Dermis microvascular lymphatic vessel endothelial cell (primary cell): ENCODE measurements at regions not wholly inside any gene's neighbourhood (a gene's known extent, or its start where the extent isn't known, plus 50 kb on each side); places are given as distances from the start of the nearest gene placed in this dataset.
A peak's percentile ranks its signal among the peaks of the same experiment; 100 is the strongest.
"Not testable (repeated sequence)": the region's sequence is repeated elsewhere in the genome, so short reads cannot be mapped to it uniquely, and the experiment has no call there.

Experiments
- DNase-seq, 2 donors: peaks; one replicate each; pipeline versions ENCODE4 v3.0.0 to v3.0.0-alpha.2; 2010; ENCODE audit warnings: low read depth in 2 of 2

DNA sequence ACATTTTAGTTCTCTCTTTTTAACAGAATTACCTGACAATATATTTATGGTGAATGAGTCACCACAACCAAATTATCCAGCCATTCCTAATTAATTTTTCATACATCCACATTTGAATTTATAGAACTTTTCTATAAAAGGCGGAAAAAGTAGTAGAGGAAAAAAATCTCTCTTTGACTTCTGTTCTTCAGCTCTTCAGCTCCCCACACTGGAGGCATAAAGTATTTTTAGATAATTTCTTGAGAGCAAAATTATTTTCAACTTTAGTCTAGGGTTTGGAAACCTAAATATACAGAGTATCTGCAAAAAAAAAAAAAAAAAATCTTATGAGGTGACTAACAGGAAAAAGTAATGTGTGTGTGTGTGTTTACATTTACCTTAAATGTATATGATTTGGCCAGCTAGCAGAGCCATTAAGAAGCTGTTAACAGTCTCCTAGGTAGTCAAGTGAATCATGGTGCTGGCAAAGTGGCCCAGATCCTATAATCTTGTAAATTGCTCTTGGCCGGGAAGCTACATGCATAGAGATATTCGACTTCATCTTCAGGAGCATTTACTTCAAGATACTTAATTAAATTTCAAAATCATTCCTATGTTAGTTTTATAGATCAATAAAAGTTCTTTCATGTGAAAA, 383.1 kb upstream of the STEAP1 start:
- no peak for DNase-seq

DNA sequence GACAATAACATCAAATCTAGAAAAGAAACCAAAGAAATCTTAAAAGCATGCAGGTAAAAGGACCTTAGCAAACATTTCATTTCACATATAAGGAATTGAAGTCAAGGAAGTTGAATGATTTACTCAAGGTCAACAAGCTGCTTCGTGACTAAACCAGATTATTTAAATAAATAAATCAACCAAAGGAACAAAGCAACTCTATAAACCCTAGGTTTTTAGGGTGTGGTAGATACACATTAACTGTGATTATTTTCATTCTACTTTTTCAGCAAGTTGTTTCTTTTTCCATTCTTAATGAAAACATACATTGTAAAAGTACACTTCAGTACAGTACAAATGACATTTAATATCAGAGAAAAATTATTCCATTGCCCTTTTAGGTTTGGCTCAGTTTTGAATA, 382.0 kb upstream of the STEAP1 start:
- DNase-seq = no peak

DNA sequence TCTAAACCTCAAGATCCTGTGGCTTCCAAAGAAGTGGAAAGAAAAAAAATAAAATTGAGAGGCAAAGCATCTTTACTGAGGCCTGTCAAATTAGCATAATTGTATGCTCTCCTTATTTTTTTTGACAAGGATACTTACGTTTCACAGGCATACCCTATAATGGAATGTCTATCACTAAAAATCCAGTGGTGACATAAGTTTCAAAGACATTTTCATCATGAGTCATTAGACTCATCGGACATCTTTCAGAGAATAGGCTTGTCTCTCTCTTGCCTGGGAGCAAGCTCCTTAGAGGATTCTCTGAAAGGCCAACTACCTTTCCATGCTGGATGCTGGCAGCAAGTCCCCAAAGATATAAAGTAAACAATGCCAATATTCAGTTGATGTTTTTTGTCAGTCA, 380.7 kb upstream of the STEAP1 start:
- DNase-seq = no peak

DNA sequence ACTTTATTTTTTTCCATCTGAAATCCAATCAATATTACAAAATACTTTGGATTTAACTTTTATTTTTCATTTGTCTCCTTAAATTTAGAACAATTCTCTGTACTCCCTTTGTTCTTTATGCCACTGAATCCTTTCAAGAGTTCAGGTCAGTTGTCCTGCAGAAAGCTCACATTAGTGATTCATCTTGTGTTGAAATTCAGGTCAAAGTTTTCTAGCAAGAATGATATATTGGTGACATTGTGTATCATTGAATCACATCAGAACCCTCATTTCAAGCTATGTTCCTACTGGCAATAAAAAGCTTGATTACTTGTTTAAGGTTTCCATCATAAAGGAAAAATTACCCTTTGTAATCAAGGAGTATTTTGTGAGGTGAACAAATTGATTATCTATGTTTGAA, 378.8 kb upstream of the STEAP1 start:
- DNase-seq = no peak

DNA sequence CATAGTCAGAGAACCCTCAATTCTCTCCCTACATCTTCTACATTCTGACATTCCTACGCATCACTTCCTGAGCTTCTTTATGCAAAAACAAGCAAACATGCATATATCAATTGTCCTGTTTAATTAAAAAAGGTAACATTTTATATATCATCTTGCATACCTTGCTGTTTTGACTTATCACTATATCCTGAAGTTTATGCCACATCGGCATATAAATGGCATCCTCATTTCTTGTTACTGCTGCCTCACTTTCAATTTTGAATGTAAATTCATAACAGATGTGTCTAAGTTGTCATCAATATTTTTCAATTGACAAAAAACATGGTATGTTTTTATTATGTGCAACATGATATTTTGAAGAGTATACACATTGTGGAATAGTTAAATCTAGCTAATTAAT, 377.3 kb upstream of the STEAP1 start:
- DNase-seq = no peak

DNA sequence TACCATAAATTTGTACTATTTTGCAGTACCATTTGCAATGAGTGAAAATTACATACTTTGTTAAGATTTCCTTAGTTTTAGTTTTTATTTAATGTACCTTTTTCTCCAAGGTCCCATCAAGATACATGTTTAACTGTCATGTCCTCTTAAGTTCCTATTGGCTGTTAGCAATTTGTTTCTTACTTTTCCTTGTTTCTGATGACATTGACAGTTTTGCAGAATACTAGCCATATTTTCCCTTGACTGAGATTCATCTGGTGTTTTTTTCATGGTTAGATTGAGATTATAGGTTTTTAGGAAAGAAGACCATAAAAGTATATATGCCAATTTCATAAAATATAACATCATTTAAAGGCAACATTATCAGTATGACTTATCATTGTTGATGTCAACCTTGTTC, 376.8 kb upstream of the STEAP1 start:
- no peak for DNase-seq

DNA sequence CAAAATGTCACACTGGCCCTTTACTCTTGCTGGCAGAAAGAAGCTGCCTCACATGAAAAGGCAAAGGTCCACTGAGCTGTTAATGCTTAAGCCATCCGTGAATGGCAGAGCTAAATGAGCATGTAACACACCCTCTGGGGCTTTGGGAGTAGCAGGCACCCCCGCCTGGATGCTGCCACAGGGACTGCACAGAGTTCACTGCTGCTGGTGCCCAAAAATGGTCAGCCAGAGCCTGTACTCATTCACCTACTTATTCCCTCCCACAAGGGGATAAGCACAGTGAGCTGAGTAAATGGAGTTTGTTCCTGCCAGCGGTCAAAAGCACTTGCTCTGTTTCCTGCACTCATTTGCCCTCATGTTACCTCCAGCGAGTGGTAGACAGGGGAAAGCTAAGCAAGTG, 374.0 kb upstream of the STEAP1 start:
- no peak for DNase-seq

DNA sequence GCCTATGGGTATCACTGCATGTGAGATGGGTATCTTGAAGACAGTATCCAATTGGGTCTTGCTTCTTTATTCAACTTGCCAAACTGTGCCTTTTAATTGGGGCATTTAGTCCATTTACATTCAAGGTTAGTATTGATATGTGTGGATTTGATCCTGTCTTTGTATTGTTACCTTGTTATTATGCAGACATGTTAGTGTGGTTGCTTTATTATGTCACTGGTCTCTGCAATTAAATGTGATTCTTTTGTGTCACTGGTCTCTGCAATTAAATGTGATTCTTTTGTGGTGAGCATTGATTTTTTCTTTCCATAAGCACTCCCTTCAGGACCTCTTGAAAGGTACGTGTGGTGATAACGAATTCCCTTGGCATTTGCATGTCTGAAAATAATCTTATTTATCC, 357.8 kb upstream of the STEAP1 start:
- DNase-seq = no peak

DNA sequence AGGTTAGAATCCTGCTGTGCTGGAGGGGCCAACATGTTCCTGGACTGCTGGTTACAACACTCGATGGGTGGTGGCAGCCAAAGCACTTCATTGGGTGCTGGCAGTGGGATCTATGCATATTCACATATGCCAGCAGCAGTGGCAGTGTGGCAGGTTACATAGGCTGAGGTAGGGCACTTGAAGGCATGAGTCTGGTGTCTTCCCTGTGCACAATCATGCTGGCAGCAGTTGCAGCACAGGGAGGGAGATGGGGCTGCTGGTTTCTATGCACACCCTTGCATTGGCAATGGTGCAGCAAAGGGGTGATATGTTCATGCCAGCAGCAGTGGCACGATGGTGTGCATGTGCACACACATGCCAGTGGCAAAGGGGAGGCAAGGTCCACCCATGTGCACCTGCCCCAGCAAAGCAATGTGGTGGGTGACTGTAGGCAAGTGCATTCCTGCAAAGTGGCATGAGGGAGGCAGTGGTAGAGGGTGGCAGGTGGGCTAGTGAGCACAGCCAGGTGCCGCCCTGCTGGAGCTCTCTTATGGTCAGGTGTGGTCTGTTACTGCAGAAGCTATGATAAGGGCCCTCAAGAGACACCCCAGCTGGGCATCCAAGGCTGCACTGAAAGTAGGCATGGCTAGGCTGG, 356.2 kb upstream of the STEAP1 start:
- no peak for DNase-seq

DNA sequence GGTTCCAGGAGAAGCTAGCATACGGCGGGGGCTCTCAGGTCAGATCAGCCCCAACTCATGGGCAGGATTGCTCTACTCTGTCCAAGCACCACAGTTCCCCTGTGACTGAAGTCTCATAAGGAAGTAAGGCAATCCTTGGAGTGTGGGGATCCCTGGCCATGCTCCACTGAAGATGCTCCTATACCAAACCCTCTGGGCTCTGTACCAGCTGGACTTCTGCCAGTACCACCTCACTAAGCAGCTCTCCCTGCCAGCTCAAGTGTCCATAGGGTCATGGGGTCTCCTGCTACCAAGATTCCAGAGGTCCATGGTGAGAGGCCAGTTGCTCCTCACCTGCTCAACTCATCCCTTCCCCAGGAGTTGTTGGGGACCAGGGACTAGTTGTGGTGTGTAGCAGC, 355.7 kb upstream of the STEAP1 start:
- peak in 1 of 2 donors; percentile 0 for DNase-seq

DNA sequence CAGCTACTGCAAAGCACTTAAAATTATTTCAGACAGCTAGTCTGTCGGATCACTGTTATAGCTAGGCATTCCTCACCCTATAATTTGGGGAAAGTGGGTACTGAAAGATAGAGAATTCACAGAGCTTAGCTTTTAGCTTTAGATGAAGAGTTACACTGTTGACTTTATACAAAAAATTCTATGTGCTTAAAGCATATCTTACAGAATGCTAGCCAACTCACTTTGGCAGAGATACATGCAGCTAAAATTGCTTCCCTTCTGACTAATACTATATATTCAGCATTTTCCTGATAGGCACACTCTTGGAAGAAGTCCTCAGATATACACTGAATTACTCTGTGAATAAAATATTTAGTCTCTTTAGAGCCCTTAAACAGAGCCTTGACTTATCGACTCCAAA, 353.5 kb upstream of the STEAP1 start:
- no peak for DNase-seq

DNA sequence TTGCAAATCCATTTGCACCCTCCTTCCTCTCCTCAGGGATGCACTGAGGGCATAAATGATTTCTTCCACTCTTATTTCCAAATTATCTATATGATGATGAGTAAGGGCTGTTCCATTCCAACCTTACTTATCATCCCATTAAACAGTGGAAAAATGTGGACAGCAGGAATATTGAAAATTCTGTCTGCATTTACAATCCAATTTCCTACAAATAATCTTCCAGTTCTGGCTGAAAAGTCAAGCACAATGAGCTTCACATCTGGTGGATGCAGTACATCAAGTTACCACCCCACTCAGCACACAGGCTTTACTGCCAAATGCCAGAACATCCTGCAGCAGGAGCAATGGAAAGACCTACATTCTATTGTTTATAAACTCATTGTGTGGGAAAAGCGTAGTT, 345.0 kb upstream of the STEAP1 start:
- DNase-seq = no peak

DNA sequence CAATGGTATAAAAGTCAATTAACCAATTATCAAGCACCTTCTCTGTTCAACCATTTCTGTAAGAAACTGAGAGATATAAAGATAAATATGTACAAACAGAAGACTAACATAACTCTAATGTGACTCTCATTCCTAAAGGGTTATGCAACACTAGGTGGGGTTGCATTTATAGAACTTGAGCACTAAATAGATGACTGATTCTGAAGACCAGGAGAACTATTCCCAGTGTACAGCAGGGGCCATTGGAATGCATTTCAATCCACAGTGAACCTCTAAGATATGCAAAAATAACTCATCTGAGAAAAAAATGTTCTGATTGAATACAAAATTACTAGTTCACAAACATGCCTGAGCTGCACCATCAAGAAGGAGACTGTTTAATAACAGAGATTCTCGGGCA, 341.2 kb upstream of the STEAP1 start:
- DNase-seq = no peak

DNA sequence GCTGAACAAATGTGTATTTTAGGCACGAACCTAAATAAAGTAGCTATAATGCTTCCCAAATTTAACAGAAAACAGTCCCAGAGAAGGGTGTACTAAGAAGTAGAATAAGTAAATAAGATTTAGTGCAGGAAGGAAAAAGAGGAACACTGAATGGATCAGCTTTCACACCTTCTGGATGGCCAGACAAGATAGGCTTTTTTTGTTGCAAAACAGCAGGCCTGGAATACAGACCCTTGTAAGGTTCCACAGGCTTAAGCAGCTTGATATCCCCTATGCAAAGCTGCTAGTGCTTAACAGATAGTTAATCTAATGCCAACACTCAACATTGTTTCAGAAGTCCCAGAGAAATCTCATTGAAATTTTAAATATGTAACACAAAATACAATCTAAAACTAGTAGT, 328.1 kb upstream of the STEAP1 start:
- no peak for DNase-seq

DNA sequence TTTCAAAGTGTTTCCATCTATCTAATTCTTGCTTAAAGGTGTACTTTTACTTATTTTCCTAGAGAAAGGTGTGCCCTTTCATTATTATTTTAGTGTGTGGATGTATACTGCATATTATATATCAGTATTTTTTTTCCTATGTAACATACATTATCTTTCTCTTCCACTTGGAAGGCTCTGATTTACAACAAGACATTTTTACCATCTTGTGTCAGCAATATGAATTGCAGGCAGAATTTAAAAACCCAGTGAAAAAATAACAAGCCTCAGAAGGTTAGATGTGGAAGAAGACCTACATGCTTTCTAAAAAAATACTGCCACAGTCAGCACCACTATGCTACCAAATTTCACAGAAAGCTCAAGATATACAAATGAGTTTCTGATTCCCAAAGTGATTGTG, 327.7 kb upstream of the STEAP1 start:
- no peak for DNase-seq

DNA sequence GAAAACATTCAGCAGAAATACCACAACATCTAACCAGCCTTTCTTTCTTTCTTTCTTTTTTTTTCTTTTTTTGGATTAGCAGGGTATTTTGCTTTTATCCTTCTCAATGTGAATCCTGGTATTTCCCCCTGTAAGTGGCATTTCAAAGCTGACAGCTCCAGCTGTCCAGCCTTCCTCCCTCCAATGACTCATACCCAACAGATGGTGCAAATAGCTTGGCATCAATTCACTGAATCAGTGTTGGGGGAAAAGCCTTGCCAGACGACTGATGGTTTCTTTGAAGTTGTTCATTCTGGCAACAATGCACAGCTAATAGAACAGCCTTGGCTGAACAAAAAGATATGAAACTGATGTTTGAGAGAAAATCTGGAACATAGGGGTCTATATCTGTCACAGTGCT, 316.8 kb upstream of the STEAP1 start:
- DNase-seq = no peak

DNA sequence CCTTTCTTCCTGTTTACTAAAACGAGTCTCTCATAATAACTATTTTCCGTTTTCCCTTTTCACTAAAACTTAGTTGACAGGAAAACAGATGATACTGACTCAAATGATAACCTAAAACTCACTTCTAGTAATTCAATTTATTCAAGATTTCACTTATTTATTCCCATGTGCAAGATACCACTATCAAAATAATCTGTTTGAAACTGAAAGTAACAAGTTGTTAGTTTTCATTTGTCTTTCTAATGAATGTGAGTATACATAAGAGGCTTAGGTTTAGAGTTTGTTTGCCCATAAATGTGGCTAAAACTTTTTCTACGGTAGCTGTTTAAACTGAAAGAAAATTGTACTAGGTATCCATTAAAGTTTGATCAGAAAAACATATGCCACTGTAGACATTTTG, 314.9 kb upstream of the STEAP1 start:
- no peak for DNase-seq

DNA sequence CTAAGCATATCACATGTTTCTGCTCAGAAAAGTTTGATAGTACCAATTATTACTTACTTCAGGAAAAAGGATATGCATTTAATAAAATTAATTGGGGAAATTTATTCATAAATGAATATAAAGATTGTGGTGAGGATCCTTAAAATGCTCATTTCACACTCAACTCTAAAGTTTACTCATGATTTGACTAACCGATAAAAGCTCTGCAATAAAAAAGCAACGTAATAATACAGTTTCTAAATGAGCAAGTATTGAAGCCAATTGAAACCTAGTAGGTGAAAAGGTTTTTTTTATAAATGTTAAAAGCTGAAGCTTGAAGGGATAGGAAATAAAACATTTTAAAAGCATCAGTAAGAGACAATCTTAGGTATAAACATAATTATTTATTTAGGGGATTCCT, 308.3 kb upstream of the STEAP1 start:
- DNase-seq = no peak

DNA sequence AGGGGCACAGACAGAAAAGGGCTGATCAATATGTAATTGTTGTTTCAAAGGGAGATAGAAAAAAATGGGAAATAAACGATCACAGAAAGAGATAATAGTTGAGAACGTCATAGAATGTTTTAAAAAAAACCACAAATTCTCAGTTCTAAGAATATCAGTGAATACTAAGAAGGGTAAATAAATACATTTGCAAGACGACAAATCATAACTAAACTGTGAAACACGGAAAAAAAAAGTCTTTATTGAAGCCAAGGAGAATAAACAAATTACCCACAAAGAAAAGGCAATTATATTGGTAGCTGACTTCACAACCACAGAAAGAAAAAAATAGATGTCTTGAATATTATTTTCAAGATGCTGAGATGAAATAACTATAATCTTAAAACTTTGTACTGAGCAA, 305.2 kb upstream of the STEAP1 start:
- no peak for DNase-seq

DNA sequence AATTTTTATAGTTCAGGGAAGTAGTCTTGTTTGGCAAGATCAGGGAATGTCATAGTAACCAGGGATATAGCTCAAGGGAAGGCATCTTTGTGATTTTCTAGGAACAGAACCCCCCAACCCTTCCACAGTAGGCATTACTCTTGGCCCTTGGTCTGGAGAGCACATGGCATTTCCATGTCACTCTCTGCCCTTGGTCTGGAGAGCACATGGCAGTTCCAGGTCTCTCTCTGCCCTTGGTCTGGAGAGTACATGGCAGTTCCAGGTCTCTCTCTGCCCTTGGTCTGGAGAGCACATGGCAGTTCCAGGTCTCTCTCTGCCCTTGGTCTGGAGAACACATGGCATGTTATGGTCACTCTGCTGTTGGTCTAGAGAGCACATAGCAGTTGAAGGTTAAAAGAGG, 297.2 kb upstream of the STEAP1 start:
- not testable (repeated sequence) for DNase-seq

DNA sequence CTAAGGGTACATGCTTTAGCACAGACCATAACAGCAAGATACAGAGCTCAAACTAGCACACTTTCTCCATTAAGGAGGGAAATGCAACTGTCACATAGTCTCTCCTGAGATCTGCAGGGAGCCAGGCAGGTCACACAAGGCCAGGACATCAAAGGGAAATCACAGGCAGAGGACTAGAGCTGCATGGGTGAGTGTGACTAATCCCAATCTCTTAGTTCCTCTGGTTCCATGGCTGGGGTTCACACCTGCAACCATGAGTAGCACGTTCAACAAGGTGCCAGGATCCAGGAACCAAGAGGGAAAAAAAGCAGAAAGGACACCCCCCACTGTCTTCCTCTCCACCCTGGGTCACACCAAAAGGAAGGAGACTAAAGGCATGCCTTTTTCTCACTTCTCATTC, 296.5 kb upstream of the STEAP1 start:
- DNase-seq = no peak

DNA sequence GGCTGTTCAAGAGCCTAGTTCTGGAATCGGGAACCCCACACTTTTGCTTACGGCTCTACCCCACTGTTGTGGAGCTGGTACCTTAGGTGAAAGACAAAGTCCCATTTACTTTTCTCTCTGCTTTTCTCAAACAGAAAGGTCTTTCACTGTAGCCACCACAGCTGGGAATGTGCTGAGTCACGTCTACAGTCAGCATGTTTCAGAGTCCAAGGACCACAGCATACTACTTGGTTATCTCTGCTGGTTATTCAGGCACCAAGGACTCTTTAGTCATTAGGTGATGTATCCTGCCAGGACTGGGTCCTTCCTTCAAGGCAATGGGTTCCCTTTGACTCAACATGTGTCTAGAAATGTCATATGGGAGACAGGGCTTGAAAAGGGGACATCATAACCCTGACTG, 266.8 kb upstream of the STEAP1 start:
- DNase-seq = no peak

DNA sequence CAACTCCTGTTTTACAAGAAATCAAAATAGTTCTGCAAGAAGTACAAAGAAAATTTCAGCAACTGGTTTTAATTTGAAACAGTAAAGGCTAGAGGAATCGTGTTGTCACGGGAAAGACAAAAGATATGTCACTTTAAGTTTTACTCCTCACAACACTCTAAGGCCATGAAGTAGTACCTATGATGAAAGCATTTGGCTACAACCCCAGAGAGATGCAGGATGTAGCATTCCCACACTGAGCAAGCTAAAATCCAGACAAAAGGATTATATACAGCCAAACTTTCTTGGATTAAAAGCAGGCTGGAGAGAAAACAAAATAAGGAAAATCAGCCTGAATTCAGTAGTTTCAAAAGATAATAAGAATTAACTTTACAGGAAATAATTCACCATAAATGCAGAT, 245.5 kb upstream of the STEAP1 start:
- no peak for DNase-seq

DNA sequence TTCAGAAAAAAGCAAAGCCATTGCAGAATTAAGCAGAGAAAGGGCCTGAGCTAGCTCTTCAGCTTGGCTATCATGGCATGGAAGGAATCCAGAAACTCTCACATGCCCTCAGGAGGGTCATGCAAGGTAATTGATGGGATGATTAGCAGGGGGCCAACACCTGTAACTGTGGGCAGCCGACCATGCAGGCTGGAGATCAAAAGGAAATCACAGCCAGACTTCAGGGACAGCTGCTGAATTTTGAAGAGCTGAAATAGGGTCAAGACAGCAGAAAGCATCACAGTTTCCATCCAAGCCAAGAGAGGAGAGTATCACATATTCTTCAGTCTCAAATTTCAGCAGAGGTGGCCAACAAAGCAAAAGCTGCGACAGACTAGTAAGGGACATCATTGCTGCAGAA, 239.6 kb upstream of the STEAP1 start:
- DNase-seq = no peak
